Upper lobe of right lung (tissue), 1 donor: ENCODE measurements at regions not wholly inside any gene's neighbourhood (a gene's known extent, or its start where the extent isn't known, plus 50 kb on each side); places are given as distances from the start of the nearest gene placed in this dataset.
"Not testable (repeated sequence)": the region's sequence is repeated elsewhere in the genome, so short reads cannot be mapped to it uniquely, and the experiment has no call there.

ENCODE experiments used
- ATAC-seq: fragments of 200-7000 bp; cut with Tn5 transposase; one replicate; pipeline ENCODE4 v1.9.1; 2020; ENCODE audit warnings: mild to moderate bottlenecking, moderate library complexity
- DNase-seq: peaks from one replicate; pipeline ENCODE4 v3.0.0-alpha.2; 2020
- H3K27ac ChIP-seq: fragments of 200-600 bp; one replicate; pipeline ENCODE4 v1.8.0; 2022
- H3K27me3 ChIP-seq: fragments of 200-600 bp; one replicate; pipeline ENCODE4 v1.8.0; 2022; ENCODE audit warnings: mild to moderate bottlenecking
- H3K36me3 ChIP-seq: fragments of 200-600 bp; one replicate; pipeline ENCODE4 v1.8.0; 2022
- H3K4me1 ChIP-seq: fragments of 200-600 bp; one replicate; pipeline ENCODE4 v1.8.0; 2022
- H3K4me3 ChIP-seq: fragments of 200-600 bp; one replicate; pipeline ENCODE4 v1.8.0; 2022; ENCODE audit warnings: mild to moderate bottlenecking
- H3K9me3 ChIP-seq: fragments of 200-600 bp; one replicate; pipeline ENCODE4 v1.8.0; 2022
- intact Hi-C: fragments of 100-400 bp; cut with DNase I; formaldehyde crosslinking; loops from one replicate; pipeline ENCODE4 v1.11.0; 2022
- TF ChIP-seq, protein P1 (sequence below): fragments of 200-600 bp; IDR thresholded peaks from one replicate; pipeline ENCODE4 v1.8.0; 2022; ENCODE audit warnings: antibody characterized with exemption
- donor health status: DM: no; HTN: yes; CAD: no; lungs with severe emphysema.

DNA sequence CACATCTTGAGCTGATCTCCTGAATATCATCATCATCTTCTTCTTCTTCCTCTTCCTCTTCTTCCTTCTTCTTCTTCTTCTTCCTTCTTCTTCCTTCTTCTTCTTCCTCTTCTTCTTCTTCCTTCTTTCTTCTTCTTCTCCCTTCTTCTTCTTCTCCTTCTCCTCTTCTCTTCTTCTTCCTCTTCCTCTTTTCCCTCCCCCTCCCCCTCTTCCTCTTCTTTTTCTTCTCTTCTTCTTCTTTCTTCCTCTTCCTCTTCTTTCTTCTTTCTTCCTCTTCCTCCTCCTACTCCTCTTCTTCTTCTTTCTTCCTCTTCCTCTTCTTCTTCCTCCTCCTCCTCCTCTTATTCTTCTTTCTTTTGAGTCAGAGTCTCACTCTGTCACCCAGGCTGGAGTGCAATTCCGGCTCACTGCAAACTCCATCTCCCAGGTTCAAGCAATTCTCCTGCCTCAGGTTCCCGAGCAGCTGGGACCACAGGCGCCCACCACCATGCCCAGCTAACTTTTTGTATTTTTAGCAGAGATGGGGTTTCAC lies 197.9 kb upstream of the NANOGP8 start:
- TF ChIP-seq, protein P1, sequence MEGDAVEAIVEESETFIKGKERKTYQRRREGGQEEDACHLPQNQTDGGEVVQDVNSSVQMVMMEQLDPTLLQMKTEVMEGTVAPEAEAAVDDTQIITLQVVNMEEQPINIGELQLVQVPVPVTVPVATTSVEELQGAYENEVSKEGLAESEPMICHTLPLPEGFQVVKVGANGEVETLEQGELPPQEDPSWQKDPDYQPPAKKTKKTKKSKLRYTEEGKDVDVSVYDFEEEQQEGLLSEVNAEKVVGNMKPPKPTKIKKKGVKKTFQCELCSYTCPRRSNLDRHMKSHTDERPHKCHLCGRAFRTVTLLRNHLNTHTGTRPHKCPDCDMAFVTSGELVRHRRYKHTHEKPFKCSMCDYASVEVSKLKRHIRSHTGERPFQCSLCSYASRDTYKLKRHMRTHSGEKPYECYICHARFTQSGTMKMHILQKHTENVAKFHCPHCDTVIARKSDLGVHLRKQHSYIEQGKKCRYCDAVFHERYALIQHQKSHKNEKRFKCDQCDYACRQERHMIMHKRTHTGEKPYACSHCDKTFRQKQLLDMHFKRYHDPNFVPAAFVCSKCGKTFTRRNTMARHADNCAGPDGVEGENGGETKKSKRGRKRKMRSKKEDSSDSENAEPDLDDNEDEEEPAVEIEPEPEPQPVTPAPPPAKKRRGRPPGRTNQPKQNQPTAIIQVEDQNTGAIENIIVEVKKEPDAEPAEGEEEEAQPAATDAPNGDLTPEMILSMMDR = no peak
- DNase-seq (no peak), ATAC-seq (no peak)
- H3K27ac ChIP-seq = no peak overlapping the region
- no peaks in the 10 kb centered on the region for H3K27me3 ChIP-seq
- intact Hi-C loops = loop anchor here (10.0 kb wide), 1 partner anchor 162 kb away; no protein-coding TSS in a partner anchor
- no peak overlapping the region for H3K4me3 ChIP-seq
- H3K9me3 ChIP-seq = no peaks in the 10 kb centered on the region
- H3K36me3 ChIP-seq = no peaks in the 10 kb centered on the region
- no peaks in the 10 kb centered on the region for H3K4me1 ChIP-seq

- no peak for DNase-seq
- no peak for ATAC-seq
- no peak overlapping the region for H3K4me3 ChIP-seq
- H3K27ac ChIP-seq = no peak overlapping the region
- H3K4me1 ChIP-seq = no peaks in the 10 kb centered on the region
- H3K36me3 ChIP-seq = no peaks in the 10 kb centered on the region
- H3K9me3 ChIP-seq = peaks cover 10% of the 10 kb centered on the region
- intact Hi-C loops = loop anchor here (10.0 kb wide), 1 partner anchor 163 kb away; no protein-coding TSS in a partner anchor
- TF ChIP-seq, protein P1 = no peak
- H3K27me3 ChIP-seq = no peaks in the 10 kb centered on the region
Observed at GRCh38 chr15:35281515-35281914, 196.4 kb upstream of the NANOGP8 start.

DNA sequence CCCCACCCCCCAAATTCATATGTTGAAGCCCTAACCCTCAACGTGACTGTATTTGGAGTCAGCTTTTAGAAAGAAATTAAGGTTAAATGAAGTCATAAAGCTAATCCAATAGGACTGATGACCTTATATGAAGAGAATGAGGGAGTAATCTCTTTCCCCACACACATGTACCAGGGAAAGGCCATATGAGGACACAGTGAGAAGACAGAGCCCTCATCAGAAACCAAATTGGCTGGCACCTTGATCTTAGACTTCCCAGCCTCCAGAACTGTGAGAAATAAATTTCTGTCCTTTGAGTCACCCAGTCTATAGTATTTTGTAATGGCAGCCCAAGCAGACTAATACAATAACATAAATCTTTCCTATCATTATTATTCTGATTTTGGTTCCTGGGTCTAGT lies 194.7 kb upstream of the NANOGP8 start:
- Histone ChIP-seq H3K4me3 (no peak overlapping the region), H3K9me3 (peaks cover 10% of the 10 kb centered on the region), H3K27ac (no peak overlapping the region), H3K36me3 (no peaks in the 10 kb centered on the region), H3K4me1 (no peaks in the 10 kb centered on the region), H3K27me3 (no peaks in the 10 kb centered on the region)
- ATAC-seq (no peak), DNase-seq (no peak)
- TF ChIP-seq, protein P1 = no peak
- intact Hi-C loops = loop anchor here (10.0 kb wide), 1 partner anchor 165 kb away; no protein-coding TSS in a partner anchor

GRCh38 chr15:35271371-35272043 lies 186.4 kb upstream of the NANOGP8 start:
- ATAC-seq (no peak), DNase-seq (no peak)
- Histone ChIP-seq H3K4me1 (no peaks in the 10 kb centered on the region), H3K4me3 (no peak overlapping the region), H3K27ac (no peak overlapping the region), H3K9me3 (no peaks in the 10 kb centered on the region), H3K27me3 (no peaks in the 10 kb centered on the region), H3K36me3 (no peaks in the 10 kb centered on the region)
- TF ChIP-seq, protein P1 = no peak
- intact Hi-C loops = no loop called here

- TF ChIP-seq, protein P1 = no peak
Observed at GRCh38 chr15:35260941-35261340, 175.8 kb upstream of the NANOGP8 start.

DNA sequence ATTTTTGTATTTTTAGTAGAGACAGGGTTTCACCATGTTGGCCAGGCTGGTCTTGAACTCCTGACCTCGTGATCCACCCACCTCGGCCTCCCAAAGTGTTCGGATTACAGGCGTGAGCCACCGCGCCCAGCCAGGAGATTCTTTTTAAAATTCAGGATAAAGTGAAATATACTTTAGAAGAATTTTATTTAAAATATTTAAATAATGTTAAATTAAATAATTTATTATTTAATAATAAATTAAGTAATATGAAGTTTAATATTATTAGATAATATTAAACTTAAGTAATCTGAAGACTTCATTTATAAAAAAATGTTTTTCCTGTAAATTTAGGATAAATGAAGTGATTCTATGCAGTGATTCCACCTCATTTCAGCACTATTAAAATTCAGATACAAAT lies 175.2 kb upstream of the NANOGP8 start:
- H3K4me3 ChIP-seq, H3K4me1 ChIP-seq, H3K27me3 ChIP-seq, H3K27ac ChIP-seq, DNase-seq, ATAC-seq, H3K9me3 ChIP-seq, H3K36me3 ChIP-seq, intact Hi-C loops: not testable (repeated sequence)

More at GRCh38 chr15:35260941-35261340, 175.8 kb upstream of the NANOGP8 start:
- Histone ChIP-seq H3K27ac (no peak overlapping the region), H3K27me3 (no peaks in the 10 kb centered on the region), H3K9me3 (no peaks in the 10 kb centered on the region), H3K4me1 (no peaks in the 10 kb centered on the region), H3K36me3 (no peaks in the 10 kb centered on the region), H3K4me3 (no peak overlapping the region)
- DNase-seq (no peak), ATAC-seq (no peak)
- intact Hi-C loops = no loop called here
